ENCODE measurements at regions not wholly inside any gene's neighbourhood (a gene's known extent, or its start where the extent isn't known, plus 50 kb on each side); places are given as distances from the start of the nearest gene placed in this dataset.

DNA sequence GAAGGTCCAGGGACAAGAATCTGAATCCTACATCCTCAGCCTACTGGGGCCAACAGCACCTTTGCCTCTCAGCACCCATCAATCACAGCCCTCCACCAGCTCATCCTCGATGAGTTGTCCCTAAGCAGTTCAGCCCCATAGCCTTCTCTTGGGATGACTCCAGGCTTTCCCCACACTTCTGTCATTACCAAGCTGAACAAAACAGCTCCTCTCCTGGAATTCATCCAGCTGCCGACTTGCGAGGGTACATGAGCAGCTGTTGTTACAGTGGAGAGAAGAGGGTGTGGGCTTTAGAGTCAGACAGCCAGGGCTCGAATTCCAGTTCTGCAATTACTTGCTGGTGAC is 69.0 kb upstream of the THBS1 start:
- TF ChIP-seq, protein P1, sequence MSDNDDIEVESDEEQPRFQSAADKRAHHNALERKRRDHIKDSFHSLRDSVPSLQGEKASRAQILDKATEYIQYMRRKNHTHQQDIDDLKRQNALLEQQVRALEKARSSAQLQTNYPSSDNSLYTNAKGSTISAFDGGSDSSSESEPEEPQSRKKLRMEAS (CRISPR knock-in tag; IDR thresholded peaks at IDR 0.05), result no peak
- TF ChIP-seq, protein P2, sequence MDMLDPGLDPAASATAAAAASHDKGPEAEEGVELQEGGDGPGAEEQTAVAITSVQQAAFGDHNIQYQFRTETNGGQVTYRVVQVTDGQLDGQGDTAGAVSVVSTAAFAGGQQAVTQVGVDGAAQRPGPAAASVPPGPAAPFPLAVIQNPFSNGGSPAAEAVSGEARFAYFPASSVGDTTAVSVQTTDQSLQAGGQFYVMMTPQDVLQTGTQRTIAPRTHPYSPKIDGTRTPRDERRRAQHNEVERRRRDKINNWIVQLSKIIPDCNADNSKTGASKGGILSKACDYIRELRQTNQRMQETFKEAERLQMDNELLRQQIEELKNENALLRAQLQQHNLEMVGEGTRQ (CRISPR knock-in tag; IDR thresholded peaks at IDR 0.05), result no peak
- TF ChIP-seq, protein P3, sequence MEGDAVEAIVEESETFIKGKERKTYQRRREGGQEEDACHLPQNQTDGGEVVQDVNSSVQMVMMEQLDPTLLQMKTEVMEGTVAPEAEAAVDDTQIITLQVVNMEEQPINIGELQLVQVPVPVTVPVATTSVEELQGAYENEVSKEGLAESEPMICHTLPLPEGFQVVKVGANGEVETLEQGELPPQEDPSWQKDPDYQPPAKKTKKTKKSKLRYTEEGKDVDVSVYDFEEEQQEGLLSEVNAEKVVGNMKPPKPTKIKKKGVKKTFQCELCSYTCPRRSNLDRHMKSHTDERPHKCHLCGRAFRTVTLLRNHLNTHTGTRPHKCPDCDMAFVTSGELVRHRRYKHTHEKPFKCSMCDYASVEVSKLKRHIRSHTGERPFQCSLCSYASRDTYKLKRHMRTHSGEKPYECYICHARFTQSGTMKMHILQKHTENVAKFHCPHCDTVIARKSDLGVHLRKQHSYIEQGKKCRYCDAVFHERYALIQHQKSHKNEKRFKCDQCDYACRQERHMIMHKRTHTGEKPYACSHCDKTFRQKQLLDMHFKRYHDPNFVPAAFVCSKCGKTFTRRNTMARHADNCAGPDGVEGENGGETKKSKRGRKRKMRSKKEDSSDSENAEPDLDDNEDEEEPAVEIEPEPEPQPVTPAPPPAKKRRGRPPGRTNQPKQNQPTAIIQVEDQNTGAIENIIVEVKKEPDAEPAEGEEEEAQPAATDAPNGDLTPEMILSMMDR (IDR thresholded peaks at IDR 0.05), result no peak
- no peak for TF ChIP-seq JUN (CRISPR knock-in tag; IDR thresholded peaks at IDR 0.05)
- TF ChIP-seq IRF2 (CRISPR knock-in tag; IDR thresholded peaks at IDR 0.05; ENCODE audit: borderline replicate concordance, low read depth), result no peak
- TF ChIP-seq, protein P4, sequence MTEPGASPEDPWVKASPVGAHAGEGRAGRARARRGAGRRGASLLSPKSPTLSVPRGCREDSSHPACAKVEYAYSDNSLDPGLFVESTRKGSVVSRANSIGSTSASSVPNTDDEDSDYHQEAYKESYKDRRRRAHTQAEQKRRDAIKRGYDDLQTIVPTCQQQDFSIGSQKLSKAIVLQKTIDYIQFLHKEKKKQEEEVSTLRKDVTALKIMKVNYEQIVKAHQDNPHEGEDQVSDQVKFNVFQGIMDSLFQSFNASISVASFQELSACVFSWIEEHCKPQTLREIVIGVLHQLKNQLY (CRISPR knock-in tag; IDR thresholded peaks at IDR 0.05), result no peak
- no peak for TF ChIP-seq ZNF317 (CRISPR knock-in tag; IDR thresholded peaks at IDR 0.05; ENCODE audit: borderline replicate concordance, low read depth)
- TF ChIP-seq GRHL2 (CRISPR knock-in tag; IDR thresholded peaks at IDR 0.05; ENCODE audit: insufficient replicate concordance, severe bottlenecking), result no peak
- no peak for TF ChIP-seq ZNF263 (CRISPR knock-in tag; IDR thresholded peaks at IDR 0.05; ENCODE audit: low read depth)
- no peak for TF ChIP-seq ELF4 (CRISPR knock-in tag; IDR thresholded peaks at IDR 0.05; ENCODE audit: low read depth)
- TF ChIP-seq, protein P5, sequence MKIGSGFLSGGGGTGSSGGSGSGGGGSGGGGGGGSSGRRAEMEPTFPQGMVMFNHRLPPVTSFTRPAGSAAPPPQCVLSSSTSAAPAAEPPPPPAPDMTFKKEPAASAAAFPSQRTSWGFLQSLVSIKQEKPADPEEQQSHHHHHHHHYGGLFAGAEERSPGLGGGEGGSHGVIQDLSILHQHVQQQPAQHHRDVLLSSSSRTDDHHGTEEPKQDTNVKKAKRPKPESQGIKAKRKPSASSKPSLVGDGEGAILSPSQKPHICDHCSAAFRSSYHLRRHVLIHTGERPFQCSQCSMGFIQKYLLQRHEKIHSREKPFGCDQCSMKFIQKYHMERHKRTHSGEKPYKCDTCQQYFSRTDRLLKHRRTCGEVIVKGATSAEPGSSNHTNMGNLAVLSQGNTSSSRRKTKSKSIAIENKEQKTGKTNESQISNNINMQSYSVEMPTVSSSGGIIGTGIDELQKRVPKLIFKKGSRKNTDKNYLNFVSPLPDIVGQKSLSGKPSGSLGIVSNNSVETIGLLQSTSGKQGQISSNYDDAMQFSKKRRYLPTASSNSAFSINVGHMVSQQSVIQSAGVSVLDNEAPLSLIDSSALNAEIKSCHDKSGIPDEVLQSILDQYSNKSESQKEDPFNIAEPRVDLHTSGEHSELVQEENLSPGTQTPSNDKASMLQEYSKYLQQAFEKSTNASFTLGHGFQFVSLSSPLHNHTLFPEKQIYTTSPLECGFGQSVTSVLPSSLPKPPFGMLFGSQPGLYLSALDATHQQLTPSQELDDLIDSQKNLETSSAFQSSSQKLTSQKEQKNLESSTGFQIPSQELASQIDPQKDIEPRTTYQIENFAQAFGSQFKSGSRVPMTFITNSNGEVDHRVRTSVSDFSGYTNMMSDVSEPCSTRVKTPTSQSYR (CRISPR knock-in tag; IDR thresholded peaks at IDR 0.05), result no peak
- TF ChIP-seq ATF1 (CRISPR knock-in tag; IDR thresholded peaks at IDR 0.05), result no peak
- TF ChIP-seq ESRRA (CRISPR knock-in tag; IDR thresholded peaks at IDR 0.05; ENCODE audit: borderline replicate concordance), result no peak
